KOPT-K1 (cell line): ENCODE measurements at regions not wholly inside any gene's neighbourhood (a gene's known extent, or its start where the extent isn't known, plus 50 kb on each side); places are given as distances from the start of the nearest gene placed in this dataset.

ENCODE experiments used
- H3K27ac ChIP-seq: fragments of 200-600 bp; sonication (generic); 2 replicates; pipeline ENCODE4 v1.5.1; 2016; ENCODE audit warnings: antibody characterized with exemption, mild to moderate bottlenecking, low read depth, low read length; ENCODE audit not compliant: poor library complexity, severe bottlenecking
- H3K36me3 ChIP-seq: fragments of 200-600 bp; sonication (generic); 2 replicates; pipeline ENCODE4 v1.5.1; 2017; ENCODE audit warnings: antibody characterized with exemption, mild to moderate bottlenecking, low read length, moderate library complexity; ENCODE audit not compliant: insufficient read depth
- H3K9me3 ChIP-seq: fragments of 200-600 bp; sonication (generic); 2 replicates; pipeline ENCODE4 v1.5.1; 2017; ENCODE audit warnings: antibody characterized with exemption, low read length, mild to moderate bottlenecking; ENCODE audit not compliant: insufficient read depth, poor library complexity, severe bottlenecking

DNA sequence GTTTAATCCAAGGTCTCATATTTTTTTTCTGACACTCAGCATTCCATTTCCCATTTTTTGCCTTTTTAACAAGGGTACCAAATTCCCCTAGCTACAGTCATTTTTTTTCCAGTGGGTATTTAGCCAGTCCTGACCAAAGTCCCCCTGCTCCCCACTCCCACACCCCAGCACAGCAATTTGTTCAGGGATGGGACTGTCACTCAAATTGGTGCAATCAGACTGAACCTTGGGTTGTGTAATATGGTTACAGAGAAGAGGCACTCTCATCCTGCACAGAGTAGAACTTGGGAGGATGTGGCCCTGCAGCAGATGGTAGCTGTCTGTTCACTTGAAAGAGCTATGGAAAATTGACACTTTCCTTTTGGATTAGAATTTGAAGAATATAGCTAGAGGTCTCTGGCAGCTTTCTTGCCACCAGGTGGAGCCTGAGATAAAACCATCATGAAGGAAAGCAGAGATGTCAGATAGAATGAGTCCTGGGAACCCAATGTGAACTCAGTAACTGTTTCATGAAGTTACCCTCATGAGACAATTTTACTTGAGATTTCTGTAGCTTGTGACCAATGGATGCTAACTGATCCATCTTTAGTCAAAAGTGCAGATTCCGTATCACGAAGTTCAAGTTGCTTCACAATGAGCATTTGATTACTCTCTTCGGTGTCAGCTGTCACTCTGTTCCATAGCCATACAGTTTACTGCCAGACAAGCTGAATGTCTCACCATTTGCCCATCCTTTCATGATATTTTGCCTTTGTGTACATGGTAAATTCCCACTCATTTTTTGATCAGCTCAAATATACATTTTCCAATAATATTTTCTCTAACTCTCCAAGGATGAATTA is 394.0 kb upstream of the SYT1 start:
- H3K36me3 ChIP-seq, result no peaks in the 10 kb centered on the region
- no peaks in the 10 kb centered on the region for H3K9me3 ChIP-seq
- no peak overlapping the region for H3K27ac ChIP-seq

DNA sequence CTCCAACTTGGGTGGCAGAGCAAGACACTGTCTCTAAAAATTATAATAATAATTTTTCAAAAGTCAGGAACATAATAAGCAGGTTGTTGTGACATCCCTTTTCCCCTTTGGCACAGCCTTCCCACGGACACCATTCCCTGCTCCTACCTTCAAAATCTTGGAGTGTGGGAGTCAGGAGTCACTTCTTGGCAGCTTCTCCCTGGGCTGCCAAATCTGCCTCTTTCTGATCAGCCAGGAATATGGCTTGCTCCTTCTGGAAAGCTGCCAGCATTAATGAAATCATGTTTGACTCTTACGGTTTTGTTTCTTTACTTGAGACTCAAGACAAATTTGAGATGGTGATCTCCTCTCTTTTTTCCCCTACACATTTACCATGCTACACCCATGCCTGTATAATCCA is 391.4 kb upstream of the SYT1 start:
- H3K36me3 ChIP-seq, result no peaks in the 10 kb centered on the region
- H3K27ac ChIP-seq, result no peak overlapping the region
- no peaks in the 10 kb centered on the region for H3K9me3 ChIP-seq

- H3K36me3 ChIP-seq, result no peaks in the 10 kb centered on the region
- H3K9me3 ChIP-seq, result no peaks in the 10 kb centered on the region
- H3K27ac ChIP-seq, result no peak overlapping the region
These were observed 391.0 kb upstream of the SYT1 start for GRCh38 chr12:78473561-78473960.

GRCh38 chr12:78483767-78484315 is 380.7 kb upstream of the SYT1 start:
- H3K36me3 ChIP-seq, result no peaks in the 10 kb centered on the region
- H3K9me3 ChIP-seq, result peaks cover 6% of the 10 kb centered on the region
- H3K27ac ChIP-seq, result no peak overlapping the region

GRCh38 chr12:78489990-78490389 is 374.6 kb upstream of the SYT1 start:
- Histone ChIP-seq H3K36me3 (no peaks in the 10 kb centered on the region), H3K27ac (no peak overlapping the region), H3K9me3 (no peaks in the 10 kb centered on the region)

DNA sequence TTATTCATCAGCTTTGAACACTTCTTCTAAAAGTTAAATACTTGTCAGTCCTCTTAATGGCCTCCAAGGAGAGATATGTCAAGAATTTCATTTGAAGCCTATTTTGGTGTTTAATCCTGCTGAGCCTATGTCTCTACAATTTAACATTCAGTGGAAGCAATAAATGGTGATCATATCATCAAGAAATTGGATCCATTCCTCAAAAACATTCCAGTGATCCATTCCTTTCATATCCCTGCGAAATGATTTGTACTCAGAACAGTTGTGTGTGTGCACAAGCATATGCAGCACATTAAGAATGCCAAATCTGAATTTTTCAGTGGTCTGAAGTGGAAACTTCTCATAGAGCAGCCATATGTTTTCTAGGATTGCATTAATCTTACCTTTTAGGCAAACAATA is 373.7 kb upstream of the SYT1 start:
- no peaks in the 10 kb centered on the region for H3K36me3 ChIP-seq
- H3K27ac ChIP-seq, result no peak overlapping the region
- H3K9me3 ChIP-seq, result no peaks in the 10 kb centered on the region

GRCh38 chr12:78494911-78495310 is 369.7 kb upstream of the SYT1 start:
- H3K36me3 ChIP-seq, result no peaks in the 10 kb centered on the region

GRCh38 chr12:78501825-78502224 is 362.7 kb upstream of the SYT1 start:
- no peaks in the 10 kb centered on the region for H3K9me3 ChIP-seq
- H3K27ac ChIP-seq, result no peak overlapping the region
- no peaks in the 10 kb centered on the region for H3K36me3 ChIP-seq

More at GRCh38 chr12:78494911-78495310, 369.7 kb upstream of the SYT1 start:
- H3K27ac ChIP-seq, result no peak overlapping the region
- no peaks in the 10 kb centered on the region for H3K9me3 ChIP-seq

GRCh38 chr12:78519422-78519821 is 345.2 kb upstream of the SYT1 start:
- H3K36me3 ChIP-seq, result no peaks in the 10 kb centered on the region
- H3K9me3 ChIP-seq, result no peaks in the 10 kb centered on the region
- no peak overlapping the region for H3K27ac ChIP-seq

DNA sequence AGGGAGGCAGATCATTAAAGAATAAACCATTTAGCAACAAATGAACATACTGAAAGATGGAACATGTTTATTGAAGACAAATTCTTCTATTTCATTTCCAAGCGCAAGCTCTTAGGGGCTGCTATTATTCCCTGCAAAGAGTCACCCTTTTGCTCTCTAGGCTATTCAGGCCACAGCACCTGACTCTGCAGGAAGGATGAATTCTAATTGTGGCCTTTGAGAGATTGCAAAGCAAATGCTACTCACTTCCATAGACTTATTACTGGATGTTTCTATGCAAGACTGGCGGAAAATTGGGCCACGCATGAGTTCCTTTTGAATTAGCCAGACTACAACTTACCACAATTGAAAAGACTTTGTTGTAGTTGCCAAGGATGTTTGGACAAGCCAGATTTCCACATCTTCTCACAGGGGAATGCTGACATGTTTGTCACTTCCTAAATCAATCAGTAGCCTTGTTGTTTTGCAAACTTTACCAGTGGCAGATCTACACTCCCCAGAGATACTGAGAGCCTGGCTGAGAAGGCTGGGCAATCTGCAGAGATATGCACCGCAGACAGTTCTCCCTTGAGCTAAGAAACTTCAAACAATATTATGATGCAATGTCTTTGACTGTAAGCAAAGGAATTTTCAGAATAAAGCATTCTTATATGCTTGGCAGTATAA is 334.3 kb upstream of the SYT1 start:
- Histone ChIP-seq H3K27ac (no peak overlapping the region), H3K9me3 (no peaks in the 10 kb centered on the region)

DNA sequence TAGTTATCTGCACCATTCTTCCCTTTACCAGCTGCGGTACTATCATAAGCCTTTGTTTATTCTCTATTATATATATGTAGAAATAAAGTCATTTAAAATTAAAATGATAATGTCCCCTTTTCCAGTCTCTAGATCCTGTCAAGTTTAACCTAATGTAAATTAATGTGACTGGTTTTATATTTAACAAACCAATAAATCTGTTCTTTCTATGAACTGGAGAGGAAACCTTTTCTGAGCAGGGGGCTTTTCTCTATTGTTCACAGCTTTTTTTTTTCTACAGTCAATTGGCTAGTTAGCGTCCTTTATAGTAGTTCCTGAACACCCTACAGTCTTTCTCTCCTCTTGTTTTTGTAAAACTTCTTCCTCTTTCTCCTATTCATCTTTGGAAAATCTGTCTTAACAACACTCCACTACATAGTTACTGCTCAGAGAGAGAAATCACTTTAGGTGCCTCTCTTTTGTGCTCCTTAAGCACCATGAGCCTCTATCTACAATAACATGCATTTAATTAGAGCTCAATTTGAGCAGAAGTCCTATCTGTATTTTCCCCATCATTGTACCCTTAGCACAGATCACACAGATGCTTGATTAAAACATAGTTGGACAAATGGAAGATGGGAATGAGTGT is 332.6 kb upstream of the SYT1 start:
- H3K9me3 ChIP-seq, result no peaks in the 10 kb centered on the region
- H3K27ac ChIP-seq, result no peak overlapping the region

More for the DNA sequence above, 334.3 kb upstream of the SYT1 start:
- H3K36me3 ChIP-seq, result no peaks in the 10 kb centered on the region

GRCh38 chr12:78534311-78534710 is 330.3 kb upstream of the SYT1 start:
- Histone ChIP-seq H3K27ac (no peak overlapping the region), H3K36me3 (no peaks in the 10 kb centered on the region), H3K9me3 (no peaks in the 10 kb centered on the region)

More for the DNA sequence above, 332.6 kb upstream of the SYT1 start:
- no peaks in the 10 kb centered on the region for H3K36me3 ChIP-seq

DNA sequence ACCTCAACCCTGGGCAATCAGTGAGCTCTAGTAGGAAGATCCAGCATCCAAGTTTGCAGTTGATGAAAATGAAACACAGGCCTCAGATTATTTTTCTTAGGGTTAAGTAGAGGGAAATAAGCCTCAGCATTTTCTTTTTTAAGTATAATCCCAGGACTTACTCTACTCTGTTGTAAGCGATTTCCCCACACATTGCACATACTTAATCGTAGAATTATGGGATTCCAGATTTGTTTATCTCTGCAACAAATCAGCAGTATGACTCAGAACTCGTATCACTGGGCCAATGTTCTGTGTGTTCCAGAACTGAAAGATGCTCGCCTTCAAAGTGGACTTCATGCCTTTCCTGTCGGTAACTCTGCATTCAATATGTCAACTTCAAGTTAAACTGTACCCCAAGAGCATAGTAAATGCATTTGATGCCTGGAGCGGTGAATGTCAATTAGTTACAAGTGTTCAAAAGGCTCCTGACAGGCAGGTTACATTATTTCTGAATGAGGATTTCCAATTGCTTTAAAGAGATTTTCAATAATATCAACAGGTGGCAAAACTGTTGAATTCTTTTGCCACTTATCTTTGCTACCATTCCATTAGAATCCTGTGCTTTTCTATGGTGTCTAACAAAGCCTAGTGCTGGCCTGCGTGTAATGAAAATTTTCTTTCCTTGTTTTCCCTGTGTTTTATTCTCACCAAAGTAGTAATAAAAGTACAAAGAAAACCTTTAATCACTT is 323.8 kb upstream of the SYT1 start:
- Histone ChIP-seq H3K9me3 (no peaks in the 10 kb centered on the region), H3K36me3 (no peaks in the 10 kb centered on the region), H3K27ac (no peak overlapping the region)

DNA sequence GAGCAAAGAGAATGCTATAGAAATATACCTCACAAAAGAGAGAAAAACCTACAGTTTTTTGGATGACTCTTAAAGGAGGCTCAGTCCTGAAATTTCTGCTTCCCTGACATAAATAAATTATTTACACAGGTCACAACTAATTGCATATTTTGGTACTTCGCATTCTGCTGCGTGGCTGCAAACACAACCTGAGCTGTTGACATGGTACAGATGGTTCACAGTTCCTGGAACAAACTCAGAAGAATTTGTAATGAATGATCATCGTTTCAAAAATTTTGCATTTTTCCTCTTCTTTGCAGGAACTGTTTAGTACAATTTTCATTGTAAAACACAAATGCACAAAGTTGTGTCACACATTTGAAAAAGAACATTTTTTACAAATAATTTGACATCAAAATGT is 313.7 kb upstream of the SYT1 start:
- Histone ChIP-seq H3K36me3 (no peaks in the 10 kb centered on the region), H3K9me3 (no peaks in the 10 kb centered on the region), H3K27ac (no peak overlapping the region)

- H3K9me3 ChIP-seq, result no peaks in the 10 kb centered on the region
- no peaks in the 10 kb centered on the region for H3K36me3 ChIP-seq
- no peak overlapping the region for H3K27ac ChIP-seq
These were observed 308.8 kb upstream of the SYT1 start for GRCh38 chr12:78555802-78556201.
